GM18505 (cell line): ENCODE measurements at regions not wholly inside any gene's neighbourhood (a gene's known extent, or its start where the extent isn't known, plus 50 kb on each side); places are given as distances from the start of the nearest gene placed in this dataset.

Experiments used
- ATAC-seq: cut with Tn5 transposase; IDR thresholded peaks from one replicate; pipeline ENCODE4 v1.9.1; 2021; ENCODE audit not compliant: unreplicated experiment
- POLR2A ChIP-seq: IDR thresholded peaks from 4 replicates; pipeline ENCODE4 v1.6.1; 2011; ENCODE audit warnings: borderline replicate concordance; ENCODE audit not compliant: insufficient read depth, insufficient read length; ENCODE audit errors: extremely low read depth

- TF ChIP-seq POLR2A, result no peak
- ATAC-seq, result no peak
Observed at GRCh38 chr16:73545755-73546154, 497.8 kb upstream of the ZFHX3 start.

- no peak for ATAC-seq
- TF ChIP-seq POLR2A, result no peak
Observed at GRCh38 chr16:73545290-73545689, 497.4 kb upstream of the ZFHX3 start.

GRCh38 chr16:73544826-73545225 lies 496.9 kb upstream of the ZFHX3 start:
- no peak for TF ChIP-seq POLR2A
- no peak for ATAC-seq

- ATAC-seq, result no peak
Observed at GRCh38 chr16:73543970-73544599, 496.2 kb upstream of the ZFHX3 start.

GRCh38 chr16:73543331-73543969 lies 495.5 kb upstream of the ZFHX3 start:
- ATAC-seq, result no peak
- no peak for TF ChIP-seq POLR2A

More at GRCh38 chr16:73543970-73544599, 496.2 kb upstream of the ZFHX3 start:
- no peak for TF ChIP-seq POLR2A

GRCh38 chr16:73542885-73543284 lies 495.0 kb upstream of the ZFHX3 start:
- TF ChIP-seq POLR2A, result no peak
- no peak for ATAC-seq

GRCh38 chr16:73537921-73538320 lies 490.0 kb upstream of the ZFHX3 start:
- ATAC-seq, result no peak
- no peak for TF ChIP-seq POLR2A

- TF ChIP-seq POLR2A, result no peak
- no peak for ATAC-seq
Observed at GRCh38 chr16:73536931-73537330, 489.0 kb upstream of the ZFHX3 start.

GRCh38 chr16:73531021-73531420 lies 483.1 kb upstream of the ZFHX3 start:
- no peak for TF ChIP-seq POLR2A
- no peak for ATAC-seq

- no peak for TF ChIP-seq POLR2A
- no peak for ATAC-seq
Observed at GRCh38 chr16:73530529-73530928, 482.6 kb upstream of the ZFHX3 start.

GRCh38 chr16:73529303-73530012 lies 481.5 kb upstream of the ZFHX3 start:
- no peak for TF ChIP-seq POLR2A
- ATAC-seq, result no peak

GRCh38 chr16:73527187-73527586 lies 479.3 kb upstream of the ZFHX3 start:
- TF ChIP-seq POLR2A, result no peak
- no peak for ATAC-seq

- ATAC-seq, result no peak
- no peak for TF ChIP-seq POLR2A
Observed at GRCh38 chr16:73526011-73526804, 478.3 kb upstream of the ZFHX3 start.
